ENCODE measurements at regions not wholly inside any gene's neighbourhood (a gene's known extent, or its start where the extent isn't known, plus 50 kb on each side); places are given as distances from the start of the nearest gene placed in this dataset.

DNA sequence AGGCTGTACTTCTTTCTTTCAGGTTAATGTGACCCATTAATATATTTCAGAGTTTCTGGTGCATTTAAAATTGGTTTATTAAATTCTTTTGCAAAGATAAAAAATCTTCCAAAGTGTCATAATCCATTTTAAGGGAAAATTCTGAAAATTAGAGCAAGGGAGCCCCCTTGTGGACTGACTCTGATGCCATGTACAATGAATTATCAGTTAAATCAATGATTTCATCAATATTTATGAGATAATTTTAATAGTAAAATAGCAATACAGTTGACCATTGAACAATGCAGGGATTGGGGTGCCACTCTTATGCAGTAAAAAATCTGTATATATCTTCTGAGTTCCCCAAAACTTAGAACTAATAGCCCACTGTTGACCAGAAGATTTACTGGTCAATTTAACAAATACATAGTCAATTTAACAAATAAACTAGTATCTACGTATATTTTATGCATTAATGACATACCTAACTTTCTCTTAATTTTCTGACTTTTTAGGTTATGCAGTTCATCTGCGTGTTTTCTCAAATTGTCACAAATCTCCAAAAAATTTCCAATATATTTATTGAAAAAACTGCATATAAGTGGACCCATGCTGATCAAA is 479.1 kb upstream of the MIR17HG start:
- no peak overlapping the region for H3K9ac ChIP-seq (ENCODE audit: low read length)
- no peaks in the 10 kb centered on the region for H4K20me1 ChIP-seq (ENCODE audit: insufficient read depth, low read depth, low read length)
- H3K79me2 ChIP-seq (ENCODE audit: low read length): no peaks in the 10 kb centered on the region
- H3K4me2 ChIP-seq (ENCODE audit: low read depth, low read length, poor library complexity, severe bottlenecking): no peak overlapping the region
- H3K27me3 ChIP-seq (ENCODE audit: low read length): no peaks in the 10 kb centered on the region
- no peaks in the 10 kb centered on the region for H3K9me3 ChIP-seq (ENCODE audit: low read length)
- H3K4me1 ChIP-seq (ENCODE audit: low read length): no peaks in the 10 kb centered on the region; the same call in 1 of the 2 replicates
- H3K9me2 ChIP-seq (replicated peaks; ENCODE audit: insufficient read depth, low read length): no peaks in the 10 kb centered on the region
- H2AFZ ChIP-seq (ENCODE audit: low read length): no peak overlapping the region
- H3K27ac ChIP-seq (ENCODE audit: low read length): no peak overlapping the region
- H3K4me3 ChIP-seq (ENCODE audit: low read length): no peak overlapping the region
- peak; percentile 74 for DNase-seq
- no peaks in the 10 kb centered on the region for H3K36me3 ChIP-seq (ENCODE audit: insufficient read depth, low read length)

GRCh38 chr13:90869580-90869979 is 477.9 kb upstream of the MIR17HG start:
- Histone ChIP-seq H3K36me3 (ENCODE audit: insufficient read depth, low read length) (no peaks in the 10 kb centered on the region), H3K79me2 (ENCODE audit: low read length) (no peaks in the 10 kb centered on the region), H3K4me2 (ENCODE audit: low read depth, low read length, poor library complexity, severe bottlenecking) (no peak overlapping the region), H3K27me3 (ENCODE audit: low read length) (no peaks in the 10 kb centered on the region), H2AFZ (ENCODE audit: low read length) (no peak overlapping the region), H3K9me2 (replicated peaks; ENCODE audit: insufficient read depth, low read length) (no peaks in the 10 kb centered on the region), H3K9me3 (ENCODE audit: low read length) (no peaks in the 10 kb centered on the region), H3K4me1 (ENCODE audit: low read length) (no peaks in the 10 kb centered on the region; the same call in 1 of the 2 replicates), H3K9ac (ENCODE audit: low read length) (no peak overlapping the region), H4K20me1 (ENCODE audit: insufficient read depth, low read depth, low read length) (no peaks in the 10 kb centered on the region), H3K27ac (ENCODE audit: low read length) (no peak overlapping the region), H3K4me3 (ENCODE audit: low read length) (no peak overlapping the region)
- DNase-seq: no peak

DNA sequence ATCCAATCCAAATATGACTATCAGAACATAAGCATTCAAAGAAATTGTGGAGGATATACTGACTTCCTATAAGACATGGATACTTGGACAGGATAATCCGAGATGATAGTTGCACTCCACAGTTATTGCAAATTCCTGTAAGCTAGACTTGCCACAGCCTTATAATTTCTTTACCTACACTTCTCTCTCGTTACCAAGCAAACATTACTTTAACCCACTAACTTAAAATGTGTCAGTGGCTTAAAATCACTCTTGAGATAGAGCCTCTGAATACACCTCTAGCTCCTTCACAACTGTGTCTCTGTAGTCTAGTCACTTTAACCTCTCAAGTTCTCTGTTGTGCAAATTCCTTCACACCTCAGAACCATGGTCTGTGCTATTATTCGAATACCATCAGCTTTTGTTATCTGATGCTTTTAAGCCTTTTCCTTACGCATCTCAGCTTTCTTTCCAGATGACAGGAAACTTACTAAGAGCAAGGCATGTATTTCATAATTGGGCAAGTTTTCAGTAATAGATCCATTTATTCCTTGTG is 474.9 kb upstream of the MIR17HG start:
- Histone ChIP-seq H3K4me3 (ENCODE audit: low read length) (no peak overlapping the region), H3K27ac (ENCODE audit: low read length) (no peak overlapping the region), H3K4me2 (ENCODE audit: low read depth, low read length, poor library complexity, severe bottlenecking) (no peak overlapping the region), H3K9me2 (replicated peaks; ENCODE audit: insufficient read depth, low read length) (no peaks in the 10 kb centered on the region), H3K9ac (ENCODE audit: low read length) (no peak overlapping the region), H2AFZ (ENCODE audit: low read length) (no peak overlapping the region), H3K79me2 (ENCODE audit: low read length) (no peaks in the 10 kb centered on the region), H3K4me1 (ENCODE audit: low read length) (no peaks in the 10 kb centered on the region; the same call in 1 of the 2 replicates), H3K27me3 (ENCODE audit: low read length) (no peaks in the 10 kb centered on the region), H4K20me1 (ENCODE audit: insufficient read depth, low read depth, low read length) (no peaks in the 10 kb centered on the region), H3K36me3 (ENCODE audit: insufficient read depth, low read length) (no peaks in the 10 kb centered on the region), H3K9me3 (ENCODE audit: low read length) (no peaks in the 10 kb centered on the region)
- no peak for DNase-seq

DNA sequence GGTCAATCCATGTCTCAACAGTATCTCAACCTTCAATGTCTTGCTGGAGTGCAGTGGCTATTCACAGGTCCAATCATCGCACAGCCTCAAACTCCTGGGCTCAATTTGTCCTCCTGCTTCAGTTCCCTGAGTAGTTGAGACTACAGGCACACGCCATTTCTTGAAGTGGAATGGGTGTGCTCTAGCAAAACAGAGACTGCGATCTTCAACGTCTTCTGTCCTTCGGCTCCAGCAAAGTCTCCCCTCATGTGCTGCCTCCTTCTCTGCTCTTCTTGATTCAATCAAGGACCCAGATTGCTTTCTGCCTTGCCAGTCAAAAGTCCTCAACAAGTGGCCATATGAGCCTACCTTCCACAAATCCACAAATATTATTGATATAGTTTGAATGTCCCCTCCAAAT is 466.7 kb upstream of the MIR17HG start:
- no peaks in the 10 kb centered on the region; the same call in 1 of the 2 replicates for H3K27me3 ChIP-seq (ENCODE audit: low read length)
- H3K9ac ChIP-seq (ENCODE audit: low read length): no peak overlapping the region
- DNase-seq: no peak
- no peaks in the 10 kb centered on the region for H3K36me3 ChIP-seq (ENCODE audit: insufficient read depth, low read length)
- H4K20me1 ChIP-seq (ENCODE audit: insufficient read depth, low read depth, low read length): no peaks in the 10 kb centered on the region
- no peaks in the 10 kb centered on the region for H3K9me2 ChIP-seq (replicated peaks; ENCODE audit: insufficient read depth, low read length)
- no peak overlapping the region for H3K4me2 ChIP-seq (ENCODE audit: low read depth, low read length, poor library complexity, severe bottlenecking)
- no peaks in the 10 kb centered on the region for H3K4me1 ChIP-seq (ENCODE audit: low read length)
- H3K9me3 ChIP-seq (ENCODE audit: low read length): no peaks in the 10 kb centered on the region
- no peaks in the 10 kb centered on the region for H3K79me2 ChIP-seq (ENCODE audit: low read length)
- no peak overlapping the region for H2AFZ ChIP-seq (ENCODE audit: low read length)
- no peak overlapping the region for H3K27ac ChIP-seq (ENCODE audit: low read length)
- no peak overlapping the region for H3K4me3 ChIP-seq (ENCODE audit: low read length)

DNA sequence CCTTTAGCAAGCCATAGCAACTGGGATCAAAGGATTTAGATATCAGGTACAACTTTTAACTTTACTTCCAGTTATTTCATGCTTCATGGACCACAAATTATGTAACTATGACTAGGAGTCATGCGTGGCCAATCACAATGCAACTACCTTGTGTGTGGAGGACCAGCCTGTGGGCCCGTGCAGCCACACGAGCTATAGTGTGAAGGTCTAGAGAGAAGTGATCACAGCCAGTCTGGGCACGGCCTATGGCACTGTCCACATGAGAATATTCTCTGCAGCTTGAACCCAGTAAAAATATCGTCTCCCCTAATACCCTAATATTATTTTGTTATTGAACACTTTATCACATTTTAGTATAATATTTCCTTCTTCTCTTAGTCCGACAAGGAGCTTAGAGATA is 464.9 kb upstream of the MIR17HG start:
- Histone ChIP-seq H3K27me3 (ENCODE audit: low read length) (no peaks in the 10 kb centered on the region; the same call in 1 of the 2 replicates), H3K27ac (ENCODE audit: low read length) (no peak overlapping the region), H3K9ac (ENCODE audit: low read length) (no peak overlapping the region), H3K4me1 (ENCODE audit: low read length) (no peaks in the 10 kb centered on the region), H3K79me2 (ENCODE audit: low read length) (no peaks in the 10 kb centered on the region), H3K9me2 (replicated peaks; ENCODE audit: insufficient read depth, low read length) (no peaks in the 10 kb centered on the region), H2AFZ (ENCODE audit: low read length) (no peak overlapping the region), H3K36me3 (ENCODE audit: insufficient read depth, low read length) (no peaks in the 10 kb centered on the region), H4K20me1 (ENCODE audit: insufficient read depth, low read depth, low read length) (no peaks in the 10 kb centered on the region), H3K9me3 (ENCODE audit: low read length) (no peaks in the 10 kb centered on the region), H3K4me2 (ENCODE audit: low read depth, low read length, poor library complexity, severe bottlenecking) (no peak overlapping the region), H3K4me3 (ENCODE audit: low read length) (no peak overlapping the region)
- no peak for DNase-seq

- no peaks in the 10 kb centered on the region for H3K9me2 ChIP-seq (replicated peaks; ENCODE audit: insufficient read depth, low read length)
- H3K27me3 ChIP-seq (ENCODE audit: low read length): no peaks in the 10 kb centered on the region; the same call in 1 of the 2 replicates
- H2AFZ ChIP-seq (ENCODE audit: low read length): no peak overlapping the region
- no peak overlapping the region for H3K4me2 ChIP-seq (ENCODE audit: low read depth, low read length, poor library complexity, severe bottlenecking)
- H3K4me3 ChIP-seq (ENCODE audit: low read length): no peak overlapping the region
- H3K4me1 ChIP-seq (ENCODE audit: low read length): no peaks in the 10 kb centered on the region
- no peaks in the 10 kb centered on the region for H3K36me3 ChIP-seq (ENCODE audit: insufficient read depth, low read length)
- no peaks in the 10 kb centered on the region for H4K20me1 ChIP-seq (ENCODE audit: insufficient read depth, low read depth, low read length)
- no peak for DNase-seq
- no peaks in the 10 kb centered on the region for H3K79me2 ChIP-seq (ENCODE audit: low read length)
- H3K27ac ChIP-seq (ENCODE audit: low read length): no peak overlapping the region
- no peak overlapping the region for H3K9ac ChIP-seq (ENCODE audit: low read length)
- no peaks in the 10 kb centered on the region for H3K9me3 ChIP-seq (ENCODE audit: low read length)
These were observed 463.9 kb upstream of the MIR17HG start for GRCh38 chr13:90883592-90883991.

DNA sequence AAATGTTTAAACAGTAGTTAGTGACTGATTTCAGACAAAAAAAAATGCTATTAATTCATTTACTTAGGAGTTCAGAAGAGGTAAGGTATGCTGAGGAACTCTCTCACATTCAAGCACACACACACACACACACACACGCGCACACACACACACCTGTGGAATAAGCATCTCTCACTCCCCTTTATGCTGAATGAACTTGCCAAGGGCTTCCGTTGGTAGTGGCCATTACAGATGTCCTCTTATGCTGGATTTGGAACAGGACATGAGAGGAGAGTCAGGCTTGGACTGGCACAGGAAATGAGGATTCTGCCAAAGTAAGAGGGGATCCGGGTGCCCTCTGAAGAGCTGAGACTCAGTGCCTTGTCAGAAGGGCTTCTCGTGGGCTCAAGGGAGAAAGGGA is 463.4 kb upstream of the MIR17HG start:
- Histone ChIP-seq H3K4me3 (ENCODE audit: low read length) (no peak overlapping the region), H3K9ac (ENCODE audit: low read length) (no peak overlapping the region), H4K20me1 (ENCODE audit: insufficient read depth, low read depth, low read length) (no peaks in the 10 kb centered on the region), H3K4me2 (ENCODE audit: low read depth, low read length, poor library complexity, severe bottlenecking) (no peak overlapping the region), H3K36me3 (ENCODE audit: insufficient read depth, low read length) (no peaks in the 10 kb centered on the region), H3K27ac (ENCODE audit: low read length) (no peak overlapping the region), H2AFZ (ENCODE audit: low read length) (no peak overlapping the region), H3K79me2 (ENCODE audit: low read length) (no peaks in the 10 kb centered on the region), H3K9me3 (ENCODE audit: low read length) (no peaks in the 10 kb centered on the region), H3K9me2 (replicated peaks; ENCODE audit: insufficient read depth, low read length) (no peaks in the 10 kb centered on the region), H3K4me1 (ENCODE audit: low read length) (no peaks in the 10 kb centered on the region), H3K27me3 (ENCODE audit: low read length) (no peaks in the 10 kb centered on the region)
- no peak for DNase-seq

GRCh38 chr13:90889906-90890834 is 457.3 kb upstream of the MIR17HG start:
- H3K9ac ChIP-seq (ENCODE audit: low read length): no peak overlapping the region
- no peak overlapping the region for H3K4me2 ChIP-seq (ENCODE audit: low read depth, low read length, poor library complexity, severe bottlenecking)
- DNase-seq: no peak
- H3K27ac ChIP-seq (ENCODE audit: low read length): no peak overlapping the region
- H3K4me1 ChIP-seq (ENCODE audit: low read length): no peaks in the 10 kb centered on the region
- no peak overlapping the region for H3K4me3 ChIP-seq (ENCODE audit: low read length)
- no peaks in the 10 kb centered on the region for H3K9me3 ChIP-seq (ENCODE audit: low read length)
- no peaks in the 10 kb centered on the region for H3K27me3 ChIP-seq (ENCODE audit: low read length)
- no peaks in the 10 kb centered on the region for H3K9me2 ChIP-seq (replicated peaks; ENCODE audit: insufficient read depth, low read length)
- H3K36me3 ChIP-seq (ENCODE audit: insufficient read depth, low read length): no peaks in the 10 kb centered on the region
- H2AFZ ChIP-seq (ENCODE audit: low read length): no peak overlapping the region
- H4K20me1 ChIP-seq (ENCODE audit: insufficient read depth, low read depth, low read length): no peaks in the 10 kb centered on the region
- no peaks in the 10 kb centered on the region for H3K79me2 ChIP-seq (ENCODE audit: low read length)
